C4-2B (cell line): ENCODE measurements at regions not wholly inside any gene's neighbourhood (a gene's known extent, or its start where the extent isn't known, plus 50 kb on each side); places are given as distances from the start of the nearest gene placed in this dataset.

Experiments
- H3K27ac ChIP-seq: fragments of 450-650 bp; 2 replicates; pipeline ENCODE4 v1.5.1; 2017
- CTCF ChIP-seq: fragments of 450-650 bp; conservative IDR thresholded peaks from 2 replicates; pipeline ENCODE4 v1.5.1; 2017; ENCODE audit warnings: mild to moderate bottlenecking
- ZFX ChIP-seq: fragments of 450-650 bp; IDR thresholded peaks from 2 replicates; pipeline ENCODE4 v1.6.1; 2017

GRCh38 chr1:98157524-98158313 lies 236.9 kb upstream of the DPYD start:
- no peak overlapping the region for H3K27ac ChIP-seq

GRCh38 chr1:98147280-98147679 lies 226.4 kb upstream of the DPYD start:
- no peak for TF ChIP-seq CTCF
- no peak for TF ChIP-seq ZFX
- no peak overlapping the region for H3K27ac ChIP-seq

More at GRCh38 chr1:98157524-98158313, 236.9 kb upstream of the DPYD start:
- no peak for TF ChIP-seq CTCF
- no peak for TF ChIP-seq ZFX

GRCh38 chr1:98145655-98146054 lies 224.8 kb upstream of the DPYD start:
- H3K27ac ChIP-seq: no peak overlapping the region
- TF ChIP-seq CTCF: no peak
- TF ChIP-seq ZFX: no peak

- H3K27ac ChIP-seq: no peak overlapping the region
- no peak for TF ChIP-seq ZFX
- TF ChIP-seq CTCF: no peak
Measured at GRCh38 chr1:98143403-98143802, 222.6 kb upstream of the DPYD start.

- H3K27ac ChIP-seq: no peak overlapping the region
- TF ChIP-seq ZFX: no peak
- no peak for TF ChIP-seq CTCF
Measured at GRCh38 chr1:98133131-98133530, 212.3 kb upstream of the DPYD start.

GRCh38 chr1:98130408-98130807 lies 209.6 kb upstream of the DPYD start:
- TF ChIP-seq CTCF (no peak), ZFX (no peak)
- H3K27ac ChIP-seq: no peak overlapping the region

GRCh38 chr1:98129491-98129890 lies 208.7 kb upstream of the DPYD start:
- no peak overlapping the region for H3K27ac ChIP-seq
- TF ChIP-seq CTCF: no peak
- TF ChIP-seq ZFX: no peak
